ENCODE measurements at regions not wholly inside any gene's neighbourhood (a gene's known extent, or its start where the extent isn't known, plus 50 kb on each side); places are given as distances from the start of the nearest gene placed in this dataset.

DNA sequence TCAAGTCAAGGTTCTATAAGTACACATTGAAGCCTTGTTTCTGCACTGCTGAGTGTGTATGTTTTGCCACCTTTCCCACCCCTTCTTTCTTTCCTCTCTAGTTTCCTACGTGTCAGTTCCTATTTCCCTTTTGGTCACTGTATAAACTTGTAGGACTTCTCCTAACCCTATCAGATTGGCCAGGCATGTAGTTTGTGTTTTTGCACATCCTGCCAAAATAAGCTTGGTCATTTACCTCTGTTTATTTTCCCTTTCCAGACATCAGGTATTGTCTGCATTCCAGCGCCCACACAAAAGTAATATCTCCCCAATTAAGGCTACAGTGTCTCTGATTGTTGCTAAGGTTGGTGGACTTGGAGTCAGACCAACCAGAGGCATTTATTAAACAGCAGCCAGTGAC is 252.9 kb upstream of the MPDZ start:
- Histone ChIP-seq H3K27ac (ENCODE audit: low read length) (no peak overlapping the region), H3K27me3 (ENCODE audit: control insufficient read depth, insufficient read depth, low read length) (no peaks in the 10 kb centered on the region), H3K9me3 (ENCODE audit: control insufficient read depth, insufficient read depth, low read length) (peaks cover 10% of the 10 kb centered on the region), H3K4me1 (ENCODE audit: control insufficient read depth, insufficient read depth, low read length) (no peaks in the 10 kb centered on the region), H3K4me3 (ENCODE audit: low read length) (no peak overlapping the region), H3K36me3 (ENCODE audit: control insufficient read depth, insufficient read depth, low read length) (no peaks in the 10 kb centered on the region)
- no peaks in the 10 kb centered on the region for H3K27me3 Mint-ChIP-seq (ENCODE audit: low read depth in 2 of 2)
- no peak overlapping the region for H3K27ac Mint-ChIP-seq
- intact Hi-C loops (cut with micrococcal nuclease), result no loop called here
- no peaks in the 10 kb centered on the region for H3K4me1 Mint-ChIP-seq
- H3K9me3 Mint-ChIP-seq, result peaks cover 15 to 18% of the 10 kb centered on the region in 2 donors
- 43% methylated on average over 2 of the region's 2 CpGs for WGBS (ENCODE audit: insufficient coverage)
- no peak for ATAC-seq
- H3K36me3 Mint-ChIP-seq, result no peaks in the 10 kb centered on the region
- no peak for DNase-seq
- TF ChIP-seq, protein P1, sequence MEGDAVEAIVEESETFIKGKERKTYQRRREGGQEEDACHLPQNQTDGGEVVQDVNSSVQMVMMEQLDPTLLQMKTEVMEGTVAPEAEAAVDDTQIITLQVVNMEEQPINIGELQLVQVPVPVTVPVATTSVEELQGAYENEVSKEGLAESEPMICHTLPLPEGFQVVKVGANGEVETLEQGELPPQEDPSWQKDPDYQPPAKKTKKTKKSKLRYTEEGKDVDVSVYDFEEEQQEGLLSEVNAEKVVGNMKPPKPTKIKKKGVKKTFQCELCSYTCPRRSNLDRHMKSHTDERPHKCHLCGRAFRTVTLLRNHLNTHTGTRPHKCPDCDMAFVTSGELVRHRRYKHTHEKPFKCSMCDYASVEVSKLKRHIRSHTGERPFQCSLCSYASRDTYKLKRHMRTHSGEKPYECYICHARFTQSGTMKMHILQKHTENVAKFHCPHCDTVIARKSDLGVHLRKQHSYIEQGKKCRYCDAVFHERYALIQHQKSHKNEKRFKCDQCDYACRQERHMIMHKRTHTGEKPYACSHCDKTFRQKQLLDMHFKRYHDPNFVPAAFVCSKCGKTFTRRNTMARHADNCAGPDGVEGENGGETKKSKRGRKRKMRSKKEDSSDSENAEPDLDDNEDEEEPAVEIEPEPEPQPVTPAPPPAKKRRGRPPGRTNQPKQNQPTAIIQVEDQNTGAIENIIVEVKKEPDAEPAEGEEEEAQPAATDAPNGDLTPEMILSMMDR (IDR thresholded peaks at IDR 0.05), result no peak
- no peak overlapping the region for H3K4me3 Mint-ChIP-seq

GRCh38 chr9:13529321-13530104 is 250.0 kb upstream of the MPDZ start:
- no peaks in the 10 kb centered on the region for H3K4me1 Mint-ChIP-seq
- ATAC-seq (no peak), DNase-seq (no peak)
- no peak overlapping the region for H3K4me3 Mint-ChIP-seq
- Histone ChIP-seq H3K27me3 (ENCODE audit: control insufficient read depth, insufficient read depth, low read length) (no peaks in the 10 kb centered on the region), H3K4me3 (ENCODE audit: low read length) (no peak overlapping the region), H3K9me3 (ENCODE audit: control insufficient read depth, insufficient read depth, low read length) (peaks cover 3% of the 10 kb centered on the region), H3K27ac (ENCODE audit: low read length) (no peak overlapping the region), H3K4me1 (ENCODE audit: control insufficient read depth, insufficient read depth, low read length) (no peaks in the 10 kb centered on the region), H3K36me3 (ENCODE audit: control insufficient read depth, insufficient read depth, low read length) (no peaks in the 10 kb centered on the region)
- WGBS (ENCODE audit: insufficient coverage), result 67% methylated on average over 6 of the region's 6 CpGs
- H3K36me3 Mint-ChIP-seq, result no peaks in the 10 kb centered on the region
- H3K27ac Mint-ChIP-seq, result no peak overlapping the region
- H3K27me3 Mint-ChIP-seq (ENCODE audit: low read depth in 2 of 2), result no peaks in the 10 kb centered on the region
- TF ChIP-seq, protein P1 (IDR thresholded peaks at IDR 0.05), result no peak
- H3K9me3 Mint-ChIP-seq, result peaks cover 12 to 18% of the 10 kb centered on the region in 2 donors
- intact Hi-C loops (cut with micrococcal nuclease), result no loop called here

DNA sequence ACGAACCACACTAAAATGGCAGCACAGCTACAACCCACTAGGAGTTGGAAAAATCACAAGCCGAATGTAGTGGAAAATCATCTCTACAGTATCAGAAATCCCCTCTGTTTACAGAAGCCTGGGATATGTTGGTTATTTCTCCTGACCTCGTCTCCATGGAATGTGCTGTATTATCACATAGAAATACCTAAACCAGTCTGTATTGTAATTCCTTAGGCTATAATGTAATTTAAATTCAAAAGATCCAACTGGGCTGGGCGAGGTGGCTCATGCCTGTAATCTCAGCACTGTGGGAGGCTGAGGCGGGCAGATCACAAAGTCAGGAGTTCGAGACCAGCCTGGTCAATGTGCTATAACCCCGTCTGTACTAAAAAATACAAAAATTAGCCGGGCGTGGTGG is 244.8 kb upstream of the MPDZ start:
- TF ChIP-seq, protein P1 (IDR thresholded peaks at IDR 0.05), result no peak
- Mint-ChIP-seq H3K4me1 (no peaks in the 10 kb centered on the region), H3K27ac (no peak overlapping the region), H3K9me3 (peaks cover 5 to 7% of the 10 kb centered on the region in 2 donors), H3K27me3 (ENCODE audit: low read depth in 2 of 2) (no peaks in the 10 kb centered on the region), H3K4me3 (no peak overlapping the region), H3K36me3 (no peaks in the 10 kb centered on the region)
- intact Hi-C loops (cut with micrococcal nuclease), result no loop called here
- no peak for DNase-seq
- 88% methylated on average over 8 of the region's 9 CpGs for WGBS (ENCODE audit: insufficient coverage)
- Histone ChIP-seq H3K27ac (ENCODE audit: low read length) (no peak overlapping the region), H3K9me3 (ENCODE audit: control insufficient read depth, insufficient read depth, low read length) (no peaks in the 10 kb centered on the region), H3K27me3 (ENCODE audit: control insufficient read depth, insufficient read depth, low read length) (no peaks in the 10 kb centered on the region), H3K4me3 (ENCODE audit: low read length) (no peak overlapping the region), H3K4me1 (ENCODE audit: control insufficient read depth, insufficient read depth, low read length) (no peaks in the 10 kb centered on the region), H3K36me3 (ENCODE audit: control insufficient read depth, insufficient read depth, low read length) (no peaks in the 10 kb centered on the region)
- ATAC-seq, result no peak

GRCh38 chr9:13520069-13520468 is 240.6 kb upstream of the MPDZ start:
- Histone ChIP-seq H3K4me1 (ENCODE audit: control insufficient read depth, insufficient read depth, low read length) (no peaks in the 10 kb centered on the region), H3K36me3 (ENCODE audit: control insufficient read depth, insufficient read depth, low read length) (no peaks in the 10 kb centered on the region), H3K27ac (ENCODE audit: low read length) (no peak overlapping the region), H3K9me3 (ENCODE audit: control insufficient read depth, insufficient read depth, low read length) (no peaks in the 10 kb centered on the region), H3K4me3 (ENCODE audit: low read length) (no peak overlapping the region), H3K27me3 (ENCODE audit: control insufficient read depth, insufficient read depth, low read length) (no peaks in the 10 kb centered on the region)
- no peak for ATAC-seq
- Mint-ChIP-seq H3K36me3 (no peaks in the 10 kb centered on the region), H3K27me3 (ENCODE audit: low read depth in 2 of 2) (no peaks in the 10 kb centered on the region), H3K4me3 (no peak overlapping the region), H3K9me3 (peaks cover 8 to 17% of the 10 kb centered on the region in 2 donors), H3K27ac (no peak overlapping the region), H3K4me1 (no peaks in the 10 kb centered on the region)
- intact Hi-C loops (cut with micrococcal nuclease), result no loop called here
- TF ChIP-seq, protein P1 (IDR thresholded peaks at IDR 0.05), result no peak
- no peak for DNase-seq
- no CpG with 5 or more reads among the region's 2 CpGs for WGBS (ENCODE audit: insufficient coverage)

Measured in natural killer cell (primary cell).